ENCODE measurements at regions not wholly inside any gene's neighbourhood (a gene's known extent, or its start where the extent isn't known, plus 50 kb on each side); places are given as distances from the start of the nearest gene placed in this dataset.

GRCh38 chr16:65981057-65981456 is 385.4 kb upstream of the CDH5 start:
- TF ChIP-seq ETV6 (CRISPR knock-in tag; IDR thresholded peaks at IDR 0.05) = no peak
- TF ChIP-seq CTCF (IDR thresholded peaks at IDR 0.05) = no peak
- TF ChIP-seq E2F5 (CRISPR knock-in tag; IDR thresholded peaks at IDR 0.05) = no peak

Measured in WTC11 (cell line).